GM23338 (cell line): ENCODE measurements at regions not wholly inside any gene's neighbourhood (a gene's known extent, or its start where the extent isn't known, plus 50 kb on each side); places are given as distances from the start of the nearest gene placed in this dataset.
"Not testable (repeated sequence)": the region's sequence is repeated elsewhere in the genome, so short reads cannot be mapped to it uniquely, and the experiment has no call there.

Experiments used
- ATAC-seq: fragments of 200-7000 bp; cut with Tn5 transposase; 3 replicates; pipeline ENCODE4 v1.9.1; 2020
- DNase-seq: peaks from one replicate; pipeline ENCODE4 v3.0.0-alpha.2; 2015; ENCODE audit warnings: low spot score
- H2AFZ ChIP-seq: fragments of 200-600 bp; sonication (generic); 2 replicates; pipeline ENCODE4 v1.8.0; 2016; ENCODE audit warnings: antibody characterized with exemption, mild to moderate bottlenecking, moderate library complexity
- H3F3A ChIP-seq: fragments of 200-600 bp; sonication (generic); replicated peaks from 2 replicates; pipeline ENCODE4 v1.8.0; 2017; ENCODE audit warnings: antibody characterized with exemption, mixed run types, low read depth
- H3K27ac ChIP-seq: fragments of 200-600 bp; sonication (generic); 2 replicates; pipeline ENCODE4 v1.6.1; 2016; ENCODE audit warnings: low read depth
- H3K27me3 ChIP-seq: fragments of 200-600 bp; sonication (generic); 2 replicates; pipeline ENCODE4 v1.8.0; 2016; ENCODE audit warnings: mild to moderate bottlenecking, mixed run types, moderate library complexity; ENCODE audit not compliant: insufficient read depth
- H3K36me3 ChIP-seq: fragments of 200-600 bp; sonication (generic); 2 replicates; pipeline ENCODE4 v1.8.0; 2016; ENCODE audit warnings: mild to moderate bottlenecking; ENCODE audit not compliant: insufficient read depth
- H3K4me1 ChIP-seq: fragments of 200-600 bp; sonication (generic); 2 replicates; pipeline ENCODE4 v1.8.0; 2016; ENCODE audit warnings: mild to moderate bottlenecking, moderate library complexity; ENCODE audit not compliant: insufficient read depth
- H3K4me2 ChIP-seq: fragments of 200-600 bp; sonication (generic); 2 replicates; pipeline ENCODE4 v1.7.1; 2017; ENCODE audit warnings: mixed run types
- H3K4me3 ChIP-seq: fragments of 200-600 bp; sonication (generic); 2 replicates; pipeline ENCODE4 v1.6.1; 2016; ENCODE audit warnings: mixed run types
- H3K79me2 ChIP-seq: fragments of 200-600 bp; sonication (generic); replicated peaks from 2 replicates; pipeline ENCODE4 v1.8.0; 2017; ENCODE audit warnings: mild to moderate bottlenecking; ENCODE audit not compliant: insufficient read depth
- H3K9me2 ChIP-seq: fragments of 200-600 bp; sonication (generic); 2 replicates; pipeline ENCODE4 v1.8.0; 2017; ENCODE audit not compliant: insufficient read depth
- H4K20me1 ChIP-seq: fragments of 200-600 bp; sonication (generic); replicated peaks from 2 replicates; pipeline ENCODE4 v1.8.0; 2017; ENCODE audit warnings: mild to moderate bottlenecking; ENCODE audit not compliant: insufficient read depth
- H3K27ac Mint-ChIP-seq: 2 replicates; pipeline ENCODE4 v1.8.0; 2020; ENCODE audit warnings: inconsistent platforms, mild to moderate bottlenecking, moderate library complexity, mixed read lengths
- H3K27me3 Mint-ChIP-seq: 3 replicates; pipeline ENCODE4 v1.8.0; 2022; ENCODE audit warnings: low read depth, mild to moderate bottlenecking, moderate library complexity, mixed read lengths, inconsistent platforms; ENCODE audit not compliant: insufficient read depth, poor library complexity
- H3K36me3 Mint-ChIP-seq: 3 replicates; pipeline ENCODE4 v1.8.0; 2021; ENCODE audit warnings: low read depth, mild to moderate bottlenecking, inconsistent platforms, moderate library complexity, mixed read lengths
- H3K4me1 Mint-ChIP-seq: 3 replicates; pipeline ENCODE4 v1.8.0; 2020; ENCODE audit warnings: mild to moderate bottlenecking, inconsistent platforms, mixed read lengths
- H3K4me3 Mint-ChIP-seq: 3 replicates; pipeline ENCODE4 v1.8.0; 2021; ENCODE audit warnings: moderate library complexity, mild to moderate bottlenecking, inconsistent platforms, mixed read lengths
- H3K9me3 Mint-ChIP-seq: 3 replicates; pipeline ENCODE4 v1.8.0; 2020; ENCODE audit warnings: moderate library complexity, mild to moderate bottlenecking, inconsistent platforms, mixed read lengths
- CREB1 ChIP-seq: fragments of 250-450 bp; sonication (Bioruptor Pico); IDR thresholded peaks from 2 replicates; pipeline ENCODE4 v1.5.0; 2020; ENCODE audit warnings: low read depth, mild to moderate bottlenecking, moderate library complexity
- CTCF ChIP-seq, 2 experiments: fragments of 200-600 bp in 1 of 2; sonication (generic) in 1 of 2; conservative IDR thresholded peaks; 2 replicates each; pipeline versions ENCODE4 v1.5.1 to v1.6.1; 2016 to 2017; ENCODE audit warnings: antibody characterized with exemption in 2 of 2, low read depth in 2 of 2, mild to moderate bottlenecking in 2 of 2, moderate library complexity in 1 of 2
- ETS1 ChIP-seq: IDR thresholded peaks from 2 replicates; pipeline ENCODE4 v1.6.1; 2016; ENCODE audit warnings: antibody characterized with exemption
- EZH2 ChIP-seq: fragments of 200-600 bp; sonication (generic); IDR thresholded peaks from one replicate; pipeline ENCODE4 v1.8.0; 2017; ENCODE audit warnings: antibody characterized with exemption, mild to moderate bottlenecking, low read depth; ENCODE audit not compliant: unreplicated experiment
- EZH2phosphoT487 ChIP-seq: fragments of 200-600 bp; sonication (generic); IDR thresholded peaks from one replicate; pipeline ENCODE4 v1.8.1; 2018; ENCODE audit warnings: antibody characterized with exemption; ENCODE audit not compliant: unreplicated experiment
- POLR2AphosphoS5 ChIP-seq: IDR thresholded peaks from 2 replicates; pipeline ENCODE4 v1.6.1; 2016; ENCODE audit warnings: antibody characterized with exemption, low read depth
- REST ChIP-seq: IDR thresholded peaks from one replicate; pipeline ENCODE4 v1.6.1; 2018; ENCODE audit warnings: antibody characterized with exemption; ENCODE audit not compliant: unreplicated experiment
- ZNF114 ChIP-seq: fragments of 250-450 bp; sonication (Bioruptor Pico); IDR thresholded peaks from 2 replicates; pipeline ENCODE4 v1.5.0; 2020; ENCODE audit warnings: mild to moderate bottlenecking, moderate library complexity
- ZNF331 ChIP-seq: fragments of 250-450 bp; sonication (Bioruptor Pico); IDR thresholded peaks from 2 replicates; pipeline ENCODE4 v1.5.0; 2020; ENCODE audit warnings: low read depth, mild to moderate bottlenecking, moderate library complexity
- ZNF462 ChIP-seq: fragments of 250-450 bp; sonication (Bioruptor Pico); IDR thresholded peaks from 2 replicates; pipeline ENCODE4 v1.5.0; 2020; ENCODE audit warnings: mild to moderate bottlenecking, moderate library complexity

GRCh38 chr11:14573539-14574057 lies 53.4 kb upstream of the PSMA1 start:
- H3K9me2 ChIP-seq, H3K36me3 ChIP-seq, DNase-seq, H3K4me3 ChIP-seq, H3K4me1 ChIP-seq, H3K27ac Mint-ChIP-seq, H3K27me3 ChIP-seq, H2AFZ ChIP-seq, H3K4me3 Mint-ChIP-seq, H3K27me3 Mint-ChIP-seq, H3K27ac ChIP-seq, H4K20me1 ChIP-seq, H3K4me2 ChIP-seq, H3F3A ChIP-seq, H3K79me2 ChIP-seq, H3K4me1 Mint-ChIP-seq, ATAC-seq: not testable (repeated sequence)
- Mint-ChIP-seq H3K36me3 (peaks cover 20% of the 10 kb centered on the region; the same call in 2 of the 3 replicates), H3K9me3 (peaks cover 33% of the 10 kb centered on the region)

- Histone ChIP-seq H3K4me2 (no peak overlapping the region), H3F3A (no peaks in the 10 kb centered on the region), H2AFZ (no peak overlapping the region), H3K9me2 (no peaks in the 10 kb centered on the region), H3K27ac (no peak overlapping the region), H3K4me3 (no peak overlapping the region), H3K79me2 (no peaks in the 10 kb centered on the region), H3K27me3 (no peaks in the 10 kb centered on the region), H4K20me1 (no peaks in the 10 kb centered on the region), H3K4me1 (no peaks in the 10 kb centered on the region), H3K36me3 (no peaks in the 10 kb centered on the region)
- Mint-ChIP-seq H3K9me3 (peaks cover 20% of the 10 kb centered on the region), H3K4me3 (no peak overlapping the region), H3K27ac (no peak overlapping the region), H3K36me3 (peaks cover 9% of the 10 kb centered on the region; the same call in 2 of the 3 replicates), H3K27me3 (no peaks in the 10 kb centered on the region), H3K4me1 (peaks cover 10% of the 10 kb centered on the region)
- ATAC-seq (no peak), DNase-seq (no peak)
- TF ChIP-seq ZNF331 (CRISPR knock-in tag) (no peak), ETS1 (no peak), ZNF462 (CRISPR knock-in tag) (no peak), CTCF (conservative IDR thresholded peaks at IDR 0.05; ENCODE audit: low read depth in 2 of 2) (no peak), REST (no peak), EZH2phosphoT487 (no peak), ZNF114 (CRISPR knock-in tag) (no peak), EZH2 (no peak), CREB1 (CRISPR knock-in tag) (no peak), POLR2AphosphoS5 (no peak)
Measured at GRCh38 chr11:14577292-14577691, 57.1 kb upstream of the PSMA1 start.
